CD4-positive, alpha-beta T cell treated with Interleukin-12 subunit alpha and Interleukin-12 subunit beta, for 1 hour (primary cell): ENCODE measurements at regions not wholly inside any gene's neighbourhood (a gene's known extent, or its start where the extent isn't known, plus 50 kb on each side); places are given as distances from the start of the nearest gene placed in this dataset.
"Not testable (repeated sequence)": the region's sequence is repeated elsewhere in the genome, so short reads cannot be mapped to it uniquely, and the experiment has no call there.

Experiments used
- DNase-seq: peaks from one replicate; pipeline ENCODE4 v3.0.0-alpha.2; 2020

GRCh38 chr1:79215311-79215710, 208.8 kb upstream of the ADGRL4 start:
- no peak for DNase-seq

DNA sequence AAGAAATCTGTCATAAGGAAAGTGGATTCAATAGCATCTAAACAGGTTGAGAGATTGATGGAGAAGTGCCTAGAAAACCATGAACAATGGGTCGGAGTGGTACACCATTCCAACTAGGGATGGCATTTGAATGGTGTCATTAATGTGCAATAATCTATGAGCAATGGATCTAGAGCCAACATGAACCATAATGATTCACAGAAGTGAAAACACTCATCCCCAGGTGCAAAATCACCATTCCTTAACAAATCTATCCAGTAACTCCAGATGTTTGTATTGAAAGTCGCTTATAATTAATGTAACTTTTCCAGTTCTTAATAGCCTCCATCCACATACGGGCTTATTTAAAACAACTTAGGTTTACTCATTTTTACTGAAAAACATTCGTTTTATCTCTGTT, 201.3 kb upstream of the ADGRL4 start:
- DNase-seq: no peak

DNA sequence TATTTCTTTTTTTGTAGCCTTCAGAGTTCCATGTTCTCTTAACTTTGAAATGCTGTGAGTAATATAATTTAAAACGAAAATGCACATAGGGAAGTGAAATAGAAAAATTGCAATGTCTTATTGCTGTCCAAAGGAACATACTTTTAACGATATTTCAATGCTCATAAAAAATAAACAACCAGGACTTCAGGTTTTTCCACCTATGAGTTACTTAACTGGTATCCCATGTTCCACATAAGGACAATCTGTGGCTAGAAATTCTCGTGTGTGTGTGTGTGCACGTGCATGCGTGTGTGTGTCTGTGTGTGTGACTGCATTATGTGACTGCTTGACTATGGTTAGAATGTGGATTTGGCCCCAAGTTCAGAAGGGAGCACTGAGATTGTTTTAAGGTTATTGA, 200.8 kb upstream of the ADGRL4 start:
- no peak for DNase-seq

DNA sequence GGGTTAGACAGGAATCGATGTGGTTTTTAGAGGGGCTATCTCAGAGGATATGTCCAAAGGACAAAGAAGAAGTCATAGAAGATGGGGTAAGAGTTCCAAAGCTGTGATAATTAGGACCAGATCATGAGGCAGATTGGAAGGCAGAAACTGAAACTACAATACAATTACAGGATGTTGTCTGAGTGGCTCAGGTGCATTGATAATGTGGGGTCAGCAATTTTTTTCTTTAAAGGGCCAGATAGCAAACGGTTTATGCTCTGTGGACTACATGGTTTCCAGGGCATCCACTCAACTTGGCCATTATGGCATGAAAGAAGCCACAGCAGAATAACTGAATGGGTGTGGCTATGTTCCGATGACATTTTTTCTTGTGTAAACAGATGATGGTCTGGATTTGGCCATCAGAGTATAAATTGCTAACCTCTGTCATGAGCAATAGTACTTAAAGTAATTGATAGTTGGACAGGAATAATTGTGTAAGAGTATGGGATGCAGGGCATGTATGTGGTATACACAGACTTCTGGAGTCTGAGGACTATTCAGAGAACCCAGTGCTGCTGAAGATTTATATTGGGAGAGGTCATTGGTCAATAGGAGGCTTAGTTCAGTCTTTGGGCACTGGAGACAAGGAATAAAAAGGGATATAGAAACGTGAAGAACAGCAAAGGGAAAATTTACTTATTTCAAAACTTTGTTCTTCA, 198.4 kb upstream of the ADGRL4 start:
- no peak for DNase-seq

DNA sequence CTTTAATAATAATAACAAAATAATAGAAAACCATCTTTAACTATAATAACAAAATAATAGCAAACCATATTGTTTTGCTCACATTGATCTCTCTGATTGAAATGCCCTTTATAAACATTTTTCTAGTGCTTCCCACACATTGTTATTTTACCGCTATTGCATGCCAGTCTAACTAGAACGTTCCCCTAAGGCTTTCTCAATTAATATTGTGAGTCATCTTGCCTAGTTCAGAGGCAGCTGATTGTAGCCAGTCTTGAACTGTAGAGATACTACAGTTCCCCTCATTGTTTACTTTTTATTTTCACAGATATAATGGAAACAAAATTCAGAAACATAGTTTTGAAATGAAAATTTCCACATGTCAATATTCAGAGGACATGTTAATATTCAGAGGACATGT, 192.3 kb upstream of the ADGRL4 start:
- no peak for DNase-seq

DNA sequence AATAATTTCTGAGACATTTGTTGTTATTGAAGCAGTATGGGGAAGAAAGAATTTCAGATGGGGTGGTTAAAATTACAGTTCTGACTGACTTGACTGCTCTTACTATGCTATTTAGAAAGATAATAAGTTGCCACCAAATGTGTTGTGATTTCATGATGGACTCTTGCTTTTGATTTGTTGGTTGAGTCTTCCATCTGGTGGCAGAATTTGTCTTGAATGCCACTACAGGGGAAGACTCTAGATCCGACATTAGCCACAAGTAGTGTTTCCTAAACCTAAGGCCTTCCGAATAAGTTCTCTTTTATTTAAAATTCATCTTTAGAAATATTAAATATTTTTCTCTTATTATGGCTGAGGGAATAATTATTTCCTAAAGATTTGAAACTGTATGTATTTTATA, 190.9 kb upstream of the ADGRL4 start:
- DNase-seq: no peak

- DNase-seq: no peak
Measured at GRCh38 chr1:79196211-79196610, 189.7 kb upstream of the ADGRL4 start.

GRCh38 chr1:79193211-79194079, 186.9 kb upstream of the ADGRL4 start:
- no peak for DNase-seq

GRCh38 chr1:79190074-79190473, 183.5 kb upstream of the ADGRL4 start:
- no peak for DNase-seq

GRCh38 chr1:79188337-79188736, 181.8 kb upstream of the ADGRL4 start:
- no peak for DNase-seq

DNA sequence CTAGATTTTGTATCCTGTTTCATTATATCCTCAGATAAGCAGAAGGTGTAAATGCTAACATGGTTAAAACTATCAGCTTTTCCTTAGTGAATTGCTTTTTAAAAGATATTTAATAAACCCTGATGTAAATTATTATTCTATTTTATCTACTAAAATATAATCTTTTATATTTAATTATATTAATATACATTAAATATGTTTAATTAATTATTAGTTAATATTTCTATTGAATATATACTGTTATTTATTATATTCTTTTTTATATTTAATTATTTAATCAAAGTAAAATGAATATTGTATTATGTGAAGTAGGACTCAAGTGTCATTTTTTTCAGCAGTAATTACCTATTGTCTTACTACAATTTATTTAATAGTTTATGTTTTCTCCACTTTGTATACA, 179.7 kb upstream of the ADGRL4 start:
- no peak for DNase-seq

GRCh38 chr1:79177844-79178243, 171.3 kb upstream of the ADGRL4 start:
- DNase-seq: no peak

DNA sequence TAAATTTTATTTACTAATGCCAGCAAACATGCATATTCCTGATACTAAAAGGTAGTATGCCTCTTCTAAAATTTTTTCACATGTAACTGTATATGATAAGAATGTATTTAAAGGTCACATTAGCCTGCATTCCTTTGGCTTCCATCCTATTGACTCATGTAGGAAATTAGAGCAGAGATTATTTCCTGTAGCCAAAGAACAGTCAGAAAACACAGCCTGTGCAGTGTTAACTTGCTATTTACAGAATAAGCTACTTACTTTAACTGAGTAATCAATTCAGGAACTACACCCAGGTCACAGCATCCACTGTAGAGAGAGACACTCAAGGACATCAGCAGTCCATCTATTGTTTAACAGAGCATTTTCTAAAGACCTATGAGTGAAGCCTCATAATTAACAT, 154.5 kb upstream of the ADGRL4 start:
- no peak for DNase-seq

GRCh38 chr1:79155991-79156390, 149.5 kb upstream of the ADGRL4 start:
- no peak for DNase-seq

DNA sequence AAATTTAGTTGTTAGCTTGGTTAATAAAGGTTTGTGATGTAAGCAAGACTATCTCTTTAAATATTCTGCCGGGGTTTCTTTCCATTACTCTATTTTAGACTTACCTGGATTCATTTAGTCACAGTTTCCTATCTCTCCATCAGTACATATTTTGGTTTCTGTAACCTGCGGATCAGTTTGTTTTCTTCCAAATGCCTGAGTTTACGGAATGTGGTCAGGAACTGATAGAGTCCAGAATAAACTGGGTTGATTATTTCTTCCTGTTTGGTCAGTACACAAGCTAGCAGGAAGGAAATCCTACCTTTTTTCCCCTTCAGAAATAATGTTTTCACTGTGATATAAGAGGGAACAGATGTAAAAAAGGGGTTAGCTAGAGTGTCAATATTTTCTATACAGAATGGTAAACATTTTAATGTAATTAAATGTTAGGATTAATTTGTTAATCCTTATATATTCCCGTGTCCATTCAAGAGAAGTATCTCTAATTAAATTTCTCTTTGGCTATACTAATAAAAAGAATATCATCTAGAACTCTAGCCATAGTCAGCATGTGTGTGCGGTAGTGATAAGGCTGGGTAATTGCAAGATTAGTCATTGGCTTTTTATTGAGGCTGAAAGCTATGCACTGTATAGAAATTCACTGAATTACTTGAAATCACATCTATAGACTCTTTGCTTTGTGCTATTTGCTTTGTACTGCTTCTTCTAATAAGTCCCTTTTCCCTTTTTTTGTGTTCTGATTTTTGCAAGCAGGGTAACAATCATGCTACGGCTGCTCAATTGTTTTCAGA, 144.7 kb upstream of the ADGRL4 start:
- no peak for DNase-seq

GRCh38 chr1:79150576-79150975, 144.0 kb upstream of the ADGRL4 start:
- no peak for DNase-seq

DNA sequence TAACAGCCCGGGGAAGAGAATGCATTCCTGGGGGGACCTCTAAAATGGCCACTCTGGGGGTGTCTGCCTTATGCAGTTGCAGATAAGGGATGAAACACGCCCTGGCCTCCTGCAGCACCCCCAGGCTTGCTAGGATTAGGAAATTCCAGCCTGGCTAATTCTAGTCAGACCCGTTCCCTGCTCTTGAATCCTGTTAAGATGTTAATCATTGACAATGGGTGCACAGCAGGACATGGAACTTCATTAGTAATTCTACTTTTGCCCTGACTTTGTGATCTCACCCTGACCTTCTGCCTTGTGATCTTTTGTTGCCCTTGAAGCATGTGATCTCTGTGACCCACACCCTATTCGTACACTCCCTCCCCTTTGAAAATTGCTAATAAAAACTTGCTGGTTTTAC, 131.7 kb upstream of the ADGRL4 start:
- DNase-seq: not testable (repeated sequence)

DNA sequence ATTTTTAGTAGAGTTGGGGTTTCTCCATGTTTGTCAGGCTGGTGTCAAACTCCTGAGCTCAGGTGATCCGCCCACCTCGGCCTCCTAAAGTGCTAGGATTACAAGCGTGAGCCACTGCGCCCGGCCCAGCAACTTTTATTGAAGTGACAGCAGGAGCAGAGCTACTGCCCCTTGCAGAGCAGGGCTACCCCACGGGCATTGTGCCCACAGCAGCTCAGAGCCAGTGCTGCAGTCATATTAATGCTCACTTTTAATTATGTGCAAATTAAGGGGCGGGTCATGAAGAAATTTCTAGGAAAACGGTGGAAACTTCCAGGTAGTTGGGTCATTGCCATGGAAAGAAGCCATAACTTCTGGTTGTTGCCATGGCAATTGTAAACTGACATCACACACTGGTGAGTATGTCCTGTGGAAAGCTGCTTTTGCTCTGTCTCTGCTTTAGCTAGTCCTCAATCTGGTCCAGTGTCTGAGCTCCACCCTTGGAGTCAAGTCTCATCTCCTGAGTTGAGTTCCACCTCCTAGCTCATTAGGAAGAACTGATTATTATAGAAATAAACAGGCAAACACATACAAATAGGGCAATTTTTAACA, 127.3 kb upstream of the ADGRL4 start:
- no peak for DNase-seq

DNA sequence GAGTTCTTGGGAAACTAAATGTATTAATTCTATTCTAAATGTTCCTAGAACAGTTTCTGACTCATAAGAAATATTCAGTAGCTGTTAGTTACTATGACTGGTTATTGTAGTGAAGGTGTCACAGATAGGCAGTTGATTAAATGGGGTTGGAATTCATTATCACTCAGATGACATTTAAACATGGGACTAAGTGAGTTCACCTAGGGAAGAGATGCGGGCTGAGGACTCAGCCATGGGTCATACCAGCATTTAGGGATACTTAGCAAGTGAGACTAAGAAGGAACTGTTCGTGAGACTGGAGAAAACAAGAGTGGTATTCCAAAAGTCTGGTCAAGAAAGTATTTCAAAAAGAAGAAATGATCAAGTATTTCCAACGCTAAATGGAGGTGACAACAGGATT, 125.1 kb upstream of the ADGRL4 start:
- no peak for DNase-seq

GRCh38 chr1:79129914-79130313, 123.4 kb upstream of the ADGRL4 start:
- no peak for DNase-seq

DNA sequence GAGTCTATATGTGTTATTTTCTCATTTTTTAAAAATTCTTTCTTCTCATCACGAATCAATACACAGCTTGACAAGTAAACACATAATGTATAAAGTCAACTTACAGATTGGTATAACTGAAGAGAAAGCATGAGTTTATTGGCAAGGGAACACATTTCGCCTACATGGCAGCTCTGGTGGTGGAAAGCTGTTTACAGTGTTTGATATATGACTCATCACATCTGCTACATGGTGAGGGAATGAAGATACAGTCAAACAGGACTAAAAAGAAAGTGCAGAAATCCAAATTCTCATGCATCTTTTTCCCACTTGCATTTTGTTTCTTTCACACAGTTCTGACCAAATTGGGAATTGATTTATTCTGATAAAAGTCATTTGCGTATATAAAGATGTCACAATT, 122.2 kb upstream of the ADGRL4 start:
- no peak for DNase-seq

DNA sequence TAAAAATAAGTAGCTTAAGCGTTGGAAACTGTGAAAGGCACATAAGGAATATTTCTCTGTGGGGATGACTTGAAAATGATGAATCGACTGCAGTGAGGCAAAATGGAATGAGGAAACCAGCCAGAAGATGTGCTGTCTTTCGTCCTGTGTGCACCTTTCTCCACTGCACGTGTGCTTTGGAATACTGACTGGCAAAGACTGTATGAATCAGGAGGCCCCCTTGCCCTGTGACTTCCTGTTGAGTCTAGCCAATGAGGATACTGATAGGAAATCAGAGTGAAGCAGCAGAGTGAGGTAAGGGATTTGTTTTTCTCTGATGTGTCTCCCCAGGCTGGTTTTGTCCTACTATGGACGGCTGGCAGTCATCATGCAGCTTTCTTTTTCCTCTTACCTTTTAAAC, 118.2 kb upstream of the ADGRL4 start:
- DNase-seq: no peak

- DNase-seq: no peak
Measured at GRCh38 chr1:79122521-79122920, 116.0 kb upstream of the ADGRL4 start.
